ENCODE measurements at regions not wholly inside any gene's neighbourhood (a gene's known extent, or its start where the extent isn't known, plus 50 kb on each side); places are given as distances from the start of the nearest gene placed in this dataset.

GRCh38 chr6:166014966-166015365, 152.7 kb downstream of the TBXT start:
- DNase-seq (ENCODE audit: extremely low read depth in 1 of 2, low read depth in 1 of 2), result no peak

- DNase-seq (ENCODE audit: extremely low read depth in 1 of 2, low read depth in 1 of 2), result no peak
Measured at GRCh38 chr6:166010136-166010960, 157.3 kb downstream of the TBXT start.

DNA sequence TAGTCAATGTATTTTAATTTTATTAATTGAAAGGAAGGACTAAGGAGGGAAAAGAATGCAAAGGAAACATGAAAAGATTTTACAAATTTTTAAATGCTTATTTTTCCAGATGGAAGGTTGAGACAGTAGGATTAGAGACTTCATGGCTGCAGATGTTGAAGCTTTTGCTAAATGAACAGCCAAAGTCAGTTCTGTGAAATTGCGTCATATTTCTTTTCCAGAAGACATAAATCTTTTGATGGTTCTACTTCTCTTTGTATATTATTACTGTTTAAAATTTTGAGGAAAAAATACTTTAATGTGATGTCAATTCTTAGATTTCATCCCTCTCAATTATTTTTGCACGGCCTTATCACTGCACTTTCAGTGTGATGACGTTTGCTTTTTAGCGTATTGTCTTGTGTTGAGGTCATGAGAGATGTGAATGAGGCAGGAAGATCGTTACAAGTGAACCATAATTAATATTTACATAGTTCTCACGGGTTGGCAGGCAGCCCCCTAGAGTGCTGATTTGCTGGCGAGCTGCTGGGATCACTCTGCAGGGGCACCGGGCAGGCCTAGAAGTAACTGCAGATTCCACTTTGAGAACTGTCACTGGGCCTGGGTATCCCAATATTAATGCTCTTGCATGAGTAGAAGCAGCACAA, 158.1 kb downstream of the TBXT start:
- DNase-seq (ENCODE audit: extremely low read depth in 1 of 2, low read depth in 1 of 2), result no peak

DNA sequence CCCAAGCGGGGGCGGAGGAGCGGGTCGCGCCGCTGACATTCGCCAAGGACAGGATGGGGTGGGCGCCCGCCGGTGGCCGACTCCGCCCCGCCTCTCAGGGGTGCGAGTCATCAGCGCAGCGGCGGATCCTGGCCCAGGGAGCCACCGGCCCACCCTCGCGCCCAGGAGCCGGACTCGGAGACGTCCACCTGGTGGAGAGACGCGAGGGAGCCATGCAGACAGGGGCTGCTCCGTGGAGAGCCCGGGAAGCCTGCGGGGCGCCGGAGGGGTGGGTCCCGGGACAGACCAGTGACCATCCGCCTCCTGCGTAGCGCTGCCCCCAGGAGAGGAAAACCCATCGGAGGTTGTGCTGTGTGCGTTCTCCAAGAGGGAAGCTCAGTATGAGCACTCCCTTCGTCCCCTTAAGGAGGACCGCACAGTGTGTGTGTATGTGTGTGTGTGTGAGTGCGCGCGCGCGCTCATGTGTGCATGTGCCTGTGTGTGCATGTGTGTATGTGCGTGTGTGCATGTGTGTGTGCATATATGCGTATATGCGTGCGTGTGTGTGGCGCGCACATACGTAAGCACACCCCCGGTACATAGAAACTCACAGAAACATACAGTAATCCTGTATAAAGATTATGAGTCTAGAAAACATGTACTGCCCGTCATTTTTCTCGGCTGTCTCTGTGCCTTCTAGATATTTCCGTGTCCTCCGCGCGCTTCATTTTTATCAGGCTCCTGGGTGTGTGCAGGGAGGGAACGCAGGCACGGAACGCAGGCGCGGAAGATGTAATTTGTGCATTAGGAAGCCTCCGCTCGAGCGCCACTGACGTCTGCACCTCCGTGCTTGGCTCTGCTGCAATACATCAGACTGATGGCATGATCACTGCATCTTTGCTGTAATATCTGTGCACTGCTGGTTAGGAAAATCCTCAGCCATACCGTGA, 158.9 kb downstream of the TBXT start:
- DNase-seq (ENCODE audit: extremely low read depth in 1 of 2, low read depth in 1 of 2), result no peak

GRCh38 chr6:166007349-166008263, 160.0 kb downstream of the TBXT start:
- DNase-seq (ENCODE audit: extremely low read depth in 1 of 2, low read depth in 1 of 2), result no peak

DNA sequence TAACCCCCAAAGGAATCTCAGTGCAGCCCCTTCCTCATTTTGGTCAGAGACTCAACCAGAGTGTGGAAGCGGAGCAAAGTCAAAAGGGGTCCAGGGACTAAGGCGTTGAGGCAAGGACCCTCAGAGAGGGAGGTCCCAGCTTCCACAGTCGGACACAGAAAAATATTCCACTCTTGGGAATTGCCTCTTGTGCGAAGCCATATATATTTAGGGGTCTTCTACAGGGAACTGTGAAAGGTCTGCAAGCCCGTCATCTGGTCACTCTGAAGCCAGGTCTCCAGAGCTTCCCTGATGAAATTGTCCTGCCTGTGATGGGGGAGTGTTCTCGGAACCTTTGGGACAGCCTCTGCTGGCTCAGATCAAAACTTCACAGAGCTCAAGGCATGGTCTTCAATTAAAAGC, 160.8 kb downstream of the TBXT start:
- no peak for DNase-seq (ENCODE audit: extremely low read depth in 1 of 2, low read depth in 1 of 2)

- no peak for DNase-seq (ENCODE audit: extremely low read depth in 1 of 2, low read depth in 1 of 2)
Measured at GRCh38 chr6:166005944-166006899, 161.4 kb downstream of the TBXT start.

DNA sequence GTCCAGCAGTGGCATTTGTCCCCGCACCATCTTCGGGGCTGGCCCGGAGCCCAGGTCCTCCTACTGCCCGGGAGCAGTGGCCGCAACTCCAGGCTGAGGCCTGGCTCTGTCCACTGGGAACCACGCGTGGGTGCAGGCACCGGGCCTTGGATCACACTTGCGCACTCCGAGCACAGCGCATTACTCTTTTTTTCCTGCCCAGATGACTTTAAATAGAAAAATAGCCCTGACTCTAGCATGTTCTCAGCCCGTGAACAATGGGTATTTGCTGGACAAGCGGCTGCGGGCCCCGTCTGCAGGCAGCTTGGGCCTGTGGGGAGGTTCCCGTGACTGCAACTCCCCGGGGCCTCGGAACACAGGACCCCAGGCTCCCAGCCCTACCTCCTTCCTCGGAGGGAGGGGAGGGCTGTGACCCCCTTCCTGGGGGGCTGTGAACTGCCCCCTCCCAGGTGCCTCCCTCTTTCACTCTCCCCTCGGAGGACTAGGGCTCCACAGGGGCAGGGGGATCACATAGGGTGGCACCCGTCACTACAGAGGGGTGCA, 162.2 kb downstream of the TBXT start:
- no peak for DNase-seq (ENCODE audit: extremely low read depth in 1 of 2, low read depth in 1 of 2)

GRCh38 chr6:166004876-166005275, 162.8 kb downstream of the TBXT start:
- DNase-seq (ENCODE audit: extremely low read depth in 1 of 2, low read depth in 1 of 2), result no peak

- no peak for DNase-seq (ENCODE audit: extremely low read depth in 1 of 2, low read depth in 1 of 2)
Measured at GRCh38 chr6:166004471-166004870, 163.2 kb downstream of the TBXT start.

GRCh38 chr6:166003569-166003968, 164.1 kb downstream of the TBXT start:
- no peak for DNase-seq (ENCODE audit: extremely low read depth in 1 of 2, low read depth in 1 of 2)

DNA sequence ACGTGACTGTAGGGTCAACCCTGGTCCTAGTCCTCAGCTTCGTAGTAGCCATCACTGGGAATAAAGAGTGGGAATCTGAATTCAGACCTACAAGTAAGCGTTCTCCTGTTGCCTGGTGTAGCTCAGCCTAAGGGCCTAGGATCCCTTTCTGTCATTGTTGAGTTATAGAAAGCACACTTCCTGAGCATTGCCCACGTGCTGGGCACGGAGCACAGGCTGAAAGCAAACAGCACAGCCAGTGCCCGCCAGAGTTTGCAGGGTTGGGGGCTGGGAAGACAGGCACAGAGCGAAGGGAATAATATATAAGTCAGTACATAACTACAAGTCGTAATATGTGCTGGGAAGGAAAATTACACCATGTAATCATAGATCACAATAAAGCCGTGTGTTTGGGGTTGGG, 166.3 kb downstream of the TBXT start:
- no peak for DNase-seq (ENCODE audit: extremely low read depth in 1 of 2, low read depth in 1 of 2)

GRCh38 chr6:165999279-165999678, 168.4 kb downstream of the TBXT start:
- DNase-seq (ENCODE audit: extremely low read depth in 1 of 2, low read depth in 1 of 2), result no peak

GRCh38 chr6:165998072-165998471, 169.6 kb downstream of the TBXT start:
- DNase-seq (ENCODE audit: extremely low read depth in 1 of 2, low read depth in 1 of 2), result no peak

GRCh38 chr6:165991341-165991740, 176.3 kb downstream of the TBXT start:
- no peak for DNase-seq (ENCODE audit: extremely low read depth in 1 of 2, low read depth in 1 of 2)

DNA sequence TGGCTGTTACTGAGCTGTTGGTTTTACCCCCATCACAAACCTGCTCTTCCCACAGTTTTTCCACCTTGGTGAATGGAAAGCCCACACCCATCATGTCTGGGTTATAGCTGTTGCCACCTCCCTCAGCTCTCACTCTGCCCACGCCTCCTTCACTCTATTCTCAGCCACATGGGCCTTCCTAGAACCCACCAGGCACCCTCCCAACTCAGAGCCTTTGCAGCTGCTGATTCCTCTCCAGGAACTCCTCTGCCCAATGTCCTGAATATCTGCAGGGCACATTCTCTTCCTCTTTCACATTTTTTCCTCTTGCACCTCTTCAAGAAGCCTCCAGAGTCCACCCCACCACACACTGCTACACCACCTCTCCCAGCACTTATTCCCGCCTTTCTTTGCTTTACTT, 177.4 kb downstream of the TBXT start:
- DNase-seq (ENCODE audit: extremely low read depth in 1 of 2, low read depth in 1 of 2), result no peak

DNA sequence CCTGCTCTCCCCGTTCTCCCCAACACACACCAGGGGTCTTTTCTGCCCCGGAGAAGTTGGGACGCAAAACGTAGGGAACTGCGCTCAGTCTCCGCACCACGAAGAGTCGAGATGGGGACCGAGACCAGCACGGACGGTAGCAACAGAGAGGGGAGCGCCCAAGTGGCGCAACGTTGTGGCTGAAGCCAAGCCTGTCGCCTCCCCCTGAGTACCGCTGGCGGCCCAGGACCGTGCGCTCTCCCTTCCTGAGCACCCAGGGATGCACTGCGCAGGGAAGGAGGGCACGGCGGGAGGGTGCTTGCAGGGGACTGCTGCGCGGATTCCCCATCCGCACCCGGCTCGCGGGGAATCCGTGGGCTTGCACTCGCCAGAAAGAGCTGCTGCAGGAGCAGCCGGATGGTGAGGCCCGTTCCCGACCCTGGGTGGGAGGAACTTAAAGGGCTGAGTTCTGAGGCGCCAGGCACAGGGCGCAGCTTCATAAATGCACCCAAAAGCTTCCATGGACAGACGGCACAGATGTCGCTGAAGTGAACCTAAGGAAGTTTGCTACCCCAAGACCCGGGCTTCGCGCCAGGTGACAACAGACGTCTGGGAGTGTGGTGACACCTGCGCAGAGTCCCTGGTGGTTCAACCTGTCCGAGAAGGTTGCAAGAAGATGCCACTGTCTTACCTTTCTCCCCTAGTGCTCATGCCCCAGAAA, 178.7 kb downstream of the TBXT start:
- DNase-seq (ENCODE audit: extremely low read depth in 1 of 2, low read depth in 1 of 2), result no peak

GRCh38 chr6:165988302-165988756, 179.3 kb downstream of the TBXT start:
- no peak for DNase-seq (ENCODE audit: extremely low read depth in 1 of 2, low read depth in 1 of 2)

All from activated CD8-positive, alpha-beta memory T cell treated with anti-CD3 and anti-CD28 coated beads for 1 hour (primary cell).